ENCODE measurements at regions not wholly inside any gene's neighbourhood (a gene's known extent, or its start where the extent isn't known, plus 50 kb on each side); places are given as distances from the start of the nearest gene placed in this dataset.
"Not testable (repeated sequence)": the region's sequence is repeated elsewhere in the genome, so short reads cannot be mapped to it uniquely, and the experiment has no call there.

GRCh38 chr6:138666636-138667035 is 106.9 kb upstream of the CCDC28A start:
- DNase-seq: no peak

GRCh38 chr6:138667408-138667807 is 106.2 kb upstream of the CCDC28A start:
- no peak for DNase-seq

DNA sequence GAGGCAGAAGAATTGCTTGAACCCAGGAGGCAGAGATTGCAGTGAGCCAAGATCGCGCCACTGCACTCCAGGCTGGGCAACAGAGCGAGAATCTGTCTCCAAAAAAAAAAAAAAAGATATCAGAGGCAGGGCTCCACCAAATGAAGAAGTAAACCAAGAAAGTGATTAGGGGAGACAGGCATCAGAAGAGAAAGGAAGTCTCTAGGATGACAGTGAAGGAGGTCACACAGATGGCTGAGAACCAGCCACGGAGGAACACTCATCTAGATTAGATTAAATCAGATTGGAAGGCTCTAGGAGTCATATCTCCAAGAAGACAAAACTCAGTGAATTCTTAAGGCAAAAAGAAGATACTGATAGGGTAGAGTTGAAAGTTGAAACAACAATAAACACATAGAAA is 102.2 kb upstream of the CCDC28A start:
- no peak for DNase-seq

DNA sequence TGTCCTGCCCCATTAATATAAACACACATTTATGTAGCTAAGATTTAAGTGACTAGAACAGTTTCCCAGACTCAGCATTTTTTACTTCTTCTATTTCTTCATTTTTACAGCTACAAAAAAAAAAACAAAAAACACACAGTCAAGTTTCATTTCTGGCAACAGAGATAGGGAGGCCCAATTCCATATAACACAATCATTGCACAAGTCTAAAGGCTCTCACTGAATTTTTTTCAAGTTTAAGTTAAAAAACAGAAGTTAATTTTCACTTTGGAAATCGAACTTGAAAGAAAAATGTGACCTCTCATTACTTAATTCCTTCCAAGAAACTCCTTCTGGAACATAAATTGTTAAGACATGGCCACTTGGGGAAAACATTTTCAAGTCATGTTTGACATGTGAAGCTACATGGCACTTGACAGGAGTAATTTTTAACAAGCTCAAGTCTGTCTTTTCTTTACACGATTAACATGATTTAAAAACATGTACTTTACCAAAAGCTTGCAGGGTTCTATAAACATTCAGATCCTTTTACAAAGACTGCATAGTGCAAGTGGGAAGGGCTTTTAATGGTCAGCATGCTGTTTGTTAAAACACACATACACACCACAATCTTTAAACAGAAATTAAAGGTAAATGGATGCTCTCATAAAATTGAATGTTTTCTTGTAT is 100.1 kb upstream of the CCDC28A start:
- no peak for DNase-seq

DNA sequence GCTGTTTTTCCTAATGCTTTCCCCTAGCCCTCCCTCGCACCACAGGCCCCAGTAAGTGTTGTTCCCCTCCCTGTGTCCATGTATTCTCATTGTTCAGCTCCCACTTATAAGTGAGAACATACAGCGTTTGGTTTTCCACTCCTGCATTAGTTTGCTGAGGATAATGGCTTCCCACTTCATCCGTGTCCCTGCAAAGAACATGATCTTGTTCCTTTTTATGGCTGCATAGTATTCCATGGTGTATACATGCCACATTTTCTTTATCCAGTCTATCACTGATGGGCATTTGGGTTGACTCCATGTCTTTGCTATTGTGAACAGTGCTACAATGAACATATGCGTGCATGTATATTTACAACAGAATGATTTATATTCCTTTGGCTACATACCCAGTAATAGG is 99.1 kb upstream of the CCDC28A start:
- DNase-seq: not testable (repeated sequence)

GRCh38 chr6:138677538-138677937 is 96.0 kb upstream of the CCDC28A start:
- no peak for DNase-seq

DNA sequence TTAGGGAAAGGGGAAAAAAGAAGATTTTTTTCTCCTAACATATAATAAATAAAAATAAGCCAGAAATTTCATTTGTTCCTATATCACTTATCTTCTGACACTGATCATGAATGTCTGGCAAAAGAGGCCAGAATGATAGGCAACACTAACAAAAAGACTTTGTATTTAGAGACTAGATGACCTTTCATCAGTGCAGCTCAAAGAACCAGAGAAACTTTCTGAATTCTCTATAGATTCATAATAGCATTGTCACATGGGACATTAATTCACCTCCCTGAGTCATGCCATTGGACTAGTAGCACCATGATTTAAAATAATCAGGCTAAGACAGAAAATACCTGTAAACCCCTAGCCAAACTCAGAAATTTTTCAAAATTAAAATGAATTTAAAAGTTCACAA is 95.4 kb upstream of the CCDC28A start:
- DNase-seq: no peak

GRCh38 chr6:138680085-138680484 is 93.5 kb upstream of the CCDC28A start:
- DNase-seq: no peak

GRCh38 chr6:138681627-138682026 is 91.9 kb upstream of the CCDC28A start:
- DNase-seq: no peak

- no peak for DNase-seq
Observed at GRCh38 chr6:138682704-138683527, 90.7 kb upstream of the CCDC28A start.

GRCh38 chr6:138685257-138685656 is 88.3 kb upstream of the CCDC28A start:
- DNase-seq: no peak

DNA sequence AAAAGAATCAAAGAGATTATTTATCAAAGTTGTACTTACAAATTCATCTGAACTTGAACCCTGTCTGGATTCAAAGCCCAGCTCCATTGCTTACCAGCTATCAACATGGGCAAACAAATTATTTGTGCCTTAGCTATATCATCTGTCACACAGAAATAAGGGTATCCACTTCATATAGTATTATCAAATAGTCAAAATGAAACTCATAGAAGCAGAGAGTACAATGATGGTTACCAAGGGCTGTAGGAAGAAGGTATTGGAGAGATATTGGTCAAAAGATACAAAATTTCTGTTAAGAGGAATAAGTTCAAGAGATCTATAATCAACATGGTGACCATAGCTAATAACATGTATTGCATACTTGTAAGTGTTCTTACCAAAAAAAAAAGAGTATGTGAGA is 87.8 kb upstream of the CCDC28A start:
- no peak for DNase-seq

DNA sequence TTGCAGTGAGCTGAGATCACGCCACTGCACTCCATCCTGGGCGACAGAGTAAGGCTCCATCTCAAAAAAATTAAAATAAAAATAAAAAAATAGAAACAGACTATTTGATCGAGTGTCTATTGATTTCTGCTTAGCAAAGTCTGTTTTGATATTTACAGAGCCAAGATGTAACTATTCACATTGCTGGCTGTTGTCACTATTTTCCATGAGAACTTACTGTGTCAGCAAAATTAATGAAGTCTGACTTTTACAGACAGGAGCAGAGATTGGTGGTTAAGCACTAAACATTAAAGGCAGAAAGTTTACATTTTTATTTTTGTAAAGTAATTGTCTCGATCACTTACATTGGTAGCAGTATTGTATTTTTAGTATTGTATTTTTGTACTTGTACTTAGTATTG is 85.0 kb upstream of the CCDC28A start:
- DNase-seq: no peak

GRCh38 chr6:138689849-138690248 is 83.7 kb upstream of the CCDC28A start:
- no peak for DNase-seq

DNA sequence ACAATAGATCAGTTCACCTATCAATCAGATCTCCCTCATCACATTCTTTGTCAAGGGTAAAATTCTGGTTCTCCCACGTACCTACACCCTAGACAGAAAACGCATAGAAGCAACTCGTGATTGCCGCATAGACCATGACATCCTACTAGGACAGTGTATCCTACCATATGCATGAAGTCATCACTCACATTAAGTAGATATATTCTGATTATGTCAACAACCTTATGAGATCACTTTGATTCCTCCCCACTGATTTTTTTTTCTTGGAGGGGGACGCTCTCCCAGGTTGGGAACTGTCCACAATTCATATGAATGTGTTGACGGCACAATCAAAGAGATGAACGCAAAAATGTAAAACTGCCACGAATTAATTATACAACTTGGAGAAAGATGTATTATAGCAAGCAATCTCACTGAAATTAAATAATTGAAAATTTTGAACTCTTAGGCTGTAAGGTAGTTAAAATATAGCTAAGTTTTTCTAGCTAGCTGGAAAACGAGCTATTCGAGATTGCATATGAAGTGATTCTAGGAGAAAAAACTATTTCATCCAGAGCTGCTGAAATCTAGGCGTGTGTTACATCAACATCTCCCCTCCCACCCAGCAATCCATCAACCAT is 82.5 kb upstream of the CCDC28A start:
- DNase-seq: no peak

DNA sequence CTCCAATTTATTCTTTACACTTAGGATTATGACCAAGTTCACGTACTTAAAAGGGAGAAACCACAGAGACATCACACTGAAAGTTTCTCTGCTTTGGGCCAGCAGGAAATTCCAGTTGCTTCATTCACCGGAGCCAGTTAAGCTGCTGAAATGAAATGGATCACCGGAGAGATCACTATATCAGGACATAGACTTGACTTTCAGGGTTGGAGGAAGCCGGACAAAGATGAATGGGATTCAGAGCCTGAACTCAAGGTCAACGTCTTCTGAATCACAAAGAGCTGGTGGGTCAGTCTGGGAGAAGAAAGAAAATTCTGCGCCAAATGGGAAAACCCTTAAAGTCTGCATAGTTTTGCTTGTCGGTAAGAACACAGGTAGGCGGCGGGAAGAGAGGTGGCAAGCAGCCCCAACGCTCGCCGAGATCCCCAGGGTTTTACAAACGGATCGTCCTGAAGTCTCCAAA is 81.9 kb upstream of the CCDC28A start:
- no peak for DNase-seq

- peak; percentile 24 for DNase-seq
Observed at GRCh38 chr6:138692058-138692977, 81.3 kb upstream of the CCDC28A start.

- peak; percentile 37 for DNase-seq
Observed at GRCh38 chr6:138692978-138693909, 80.3 kb upstream of the CCDC28A start.

- DNase-seq: no peak
Observed at GRCh38 chr6:138695193-138695592, 78.4 kb upstream of the CCDC28A start.

DNA sequence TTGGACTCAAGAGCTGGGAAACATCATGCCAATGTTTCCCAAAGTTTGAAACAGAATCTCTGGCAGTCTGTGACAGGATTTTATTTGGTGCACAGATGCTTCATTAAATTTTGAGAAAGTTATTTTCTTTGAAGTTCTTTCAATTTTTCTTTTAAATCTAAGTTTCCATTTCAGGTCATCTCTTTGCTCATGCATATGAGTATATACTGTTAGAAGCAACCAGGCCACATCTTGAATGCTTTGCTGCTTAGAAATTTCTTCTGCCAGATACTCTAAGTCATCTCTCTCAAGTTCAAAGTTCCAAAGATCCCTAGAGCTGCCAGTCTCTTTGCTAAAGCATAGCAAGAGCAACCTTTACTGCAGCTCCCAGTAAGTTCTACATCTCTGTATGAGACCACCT is 59.1 kb upstream of the CCDC28A start:
- no peak for DNase-seq

- DNase-seq: no peak
Observed at GRCh38 chr6:138716013-138716412, 57.6 kb upstream of the CCDC28A start.
